ENCODE measurements at regions not wholly inside any gene's neighbourhood (a gene's known extent, or its start where the extent isn't known, plus 50 kb on each side); places are given as distances from the start of the nearest gene placed in this dataset.
"Not testable (repeated sequence)": the region's sequence is repeated elsewhere in the genome, so short reads cannot be mapped to it uniquely, and the experiment has no call there.

DNA sequence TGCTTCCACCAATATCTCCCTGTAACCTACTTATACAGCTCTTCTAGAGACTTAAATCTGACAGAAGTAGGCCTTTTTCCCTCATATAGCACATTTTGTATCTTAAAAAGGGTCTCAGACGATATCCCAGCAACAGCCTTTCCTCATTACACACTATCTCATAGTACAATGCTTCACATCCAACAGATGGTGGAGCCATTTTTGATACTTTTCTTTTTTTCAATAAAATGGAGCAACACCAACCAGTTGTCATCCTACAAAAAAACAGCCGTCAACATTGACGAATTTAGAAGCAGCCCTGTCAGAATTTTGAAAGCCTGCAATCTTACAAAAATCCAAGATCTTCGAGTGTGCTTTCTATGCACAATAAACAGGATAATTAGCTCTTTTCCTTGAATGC lies 145.9 kb upstream of the NEBL start:
- no peak for TF ChIP-seq POLR2A (IDR thresholded peaks at IDR 0.05)
- TF ChIP-seq, protein P1, sequence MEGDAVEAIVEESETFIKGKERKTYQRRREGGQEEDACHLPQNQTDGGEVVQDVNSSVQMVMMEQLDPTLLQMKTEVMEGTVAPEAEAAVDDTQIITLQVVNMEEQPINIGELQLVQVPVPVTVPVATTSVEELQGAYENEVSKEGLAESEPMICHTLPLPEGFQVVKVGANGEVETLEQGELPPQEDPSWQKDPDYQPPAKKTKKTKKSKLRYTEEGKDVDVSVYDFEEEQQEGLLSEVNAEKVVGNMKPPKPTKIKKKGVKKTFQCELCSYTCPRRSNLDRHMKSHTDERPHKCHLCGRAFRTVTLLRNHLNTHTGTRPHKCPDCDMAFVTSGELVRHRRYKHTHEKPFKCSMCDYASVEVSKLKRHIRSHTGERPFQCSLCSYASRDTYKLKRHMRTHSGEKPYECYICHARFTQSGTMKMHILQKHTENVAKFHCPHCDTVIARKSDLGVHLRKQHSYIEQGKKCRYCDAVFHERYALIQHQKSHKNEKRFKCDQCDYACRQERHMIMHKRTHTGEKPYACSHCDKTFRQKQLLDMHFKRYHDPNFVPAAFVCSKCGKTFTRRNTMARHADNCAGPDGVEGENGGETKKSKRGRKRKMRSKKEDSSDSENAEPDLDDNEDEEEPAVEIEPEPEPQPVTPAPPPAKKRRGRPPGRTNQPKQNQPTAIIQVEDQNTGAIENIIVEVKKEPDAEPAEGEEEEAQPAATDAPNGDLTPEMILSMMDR (IDR thresholded peaks at IDR 0.05) = no peak
- H3K4me3 ChIP-seq = no peak overlapping the region
- H3K4me1 ChIP-seq = no peaks in the 10 kb centered on the region
- no peak overlapping the region for H3K27ac ChIP-seq
- no peak for DNase-seq
- H3K36me3 ChIP-seq = no peaks in the 10 kb centered on the region
- H3K9me3 ChIP-seq = no peaks in the 10 kb centered on the region
- no peaks in the 10 kb centered on the region for H3K27me3 ChIP-seq

DNA sequence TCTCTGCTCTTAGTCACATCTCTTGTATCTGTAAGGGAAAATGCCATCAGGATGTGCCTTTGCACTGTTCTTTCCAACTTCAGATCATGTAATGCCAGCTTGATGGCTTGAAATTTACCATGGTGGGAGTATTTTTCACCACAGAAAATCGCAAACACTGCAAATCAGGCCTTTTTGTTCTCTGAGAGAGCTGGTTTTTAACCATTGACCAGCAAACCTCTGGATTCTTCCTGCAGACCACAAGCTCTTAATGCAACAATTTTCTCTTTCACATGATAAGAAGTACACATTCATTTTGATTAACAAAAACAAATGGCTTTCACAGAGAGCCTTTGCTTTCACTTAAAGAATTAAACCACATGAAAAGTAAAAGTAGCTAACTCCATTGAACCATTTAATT lies 145.4 kb upstream of the NEBL start:
- Histone ChIP-seq H3K36me3 (no peaks in the 10 kb centered on the region), H3K27me3 (no peaks in the 10 kb centered on the region), H3K4me1 (no peaks in the 10 kb centered on the region), H3K4me3 (no peak overlapping the region), H3K9me3 (no peaks in the 10 kb centered on the region), H3K27ac (no peak overlapping the region)
- no peak for DNase-seq
- TF ChIP-seq, protein P1 (IDR thresholded peaks at IDR 0.05) = no peak
- no peak for TF ChIP-seq POLR2A (IDR thresholded peaks at IDR 0.05)

DNA sequence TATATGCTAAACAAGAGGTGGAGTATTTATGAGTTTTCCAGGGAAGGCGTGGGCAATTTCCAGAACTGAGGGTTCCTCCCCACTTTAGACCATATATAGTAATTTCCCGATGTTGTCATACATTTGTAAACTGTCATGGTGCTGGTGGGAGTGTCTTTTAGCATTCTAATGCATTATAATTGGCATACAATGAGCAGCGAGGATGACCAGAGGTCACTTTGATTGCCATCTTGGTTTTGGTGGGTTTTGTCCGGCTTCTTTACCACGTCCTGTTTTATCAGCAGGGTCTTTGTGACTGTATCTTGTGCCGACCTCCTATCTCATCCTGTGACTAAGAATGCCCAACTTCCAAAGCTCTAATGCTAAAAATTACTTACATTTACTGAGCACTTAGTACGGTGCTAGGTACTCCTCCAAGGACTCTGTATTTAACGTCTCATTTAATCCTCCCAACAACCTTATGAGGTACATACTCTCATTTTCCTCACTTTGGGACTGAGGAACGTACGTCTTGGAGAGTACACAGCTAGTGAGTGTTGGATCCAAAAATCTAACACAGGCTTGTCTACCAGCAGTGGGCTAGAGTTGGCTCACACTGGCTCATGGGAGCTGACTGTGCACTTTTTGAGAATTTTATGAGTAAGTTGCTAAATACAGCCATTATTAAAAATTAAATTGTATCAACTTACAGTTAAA lies 144.8 kb upstream of the NEBL start:
- no peak for TF ChIP-seq POLR2A (IDR thresholded peaks at IDR 0.05)
- TF ChIP-seq, protein P1 (IDR thresholded peaks at IDR 0.05) = no peak
- H3K27me3 ChIP-seq = no peaks in the 10 kb centered on the region
- DNase-seq = no peak
- H3K4me1 ChIP-seq = no peaks in the 10 kb centered on the region
- H3K9me3 ChIP-seq = no peaks in the 10 kb centered on the region
- H3K27ac ChIP-seq = no peak overlapping the region
- no peak overlapping the region for H3K4me3 ChIP-seq
- H3K36me3 ChIP-seq = no peaks in the 10 kb centered on the region

DNA sequence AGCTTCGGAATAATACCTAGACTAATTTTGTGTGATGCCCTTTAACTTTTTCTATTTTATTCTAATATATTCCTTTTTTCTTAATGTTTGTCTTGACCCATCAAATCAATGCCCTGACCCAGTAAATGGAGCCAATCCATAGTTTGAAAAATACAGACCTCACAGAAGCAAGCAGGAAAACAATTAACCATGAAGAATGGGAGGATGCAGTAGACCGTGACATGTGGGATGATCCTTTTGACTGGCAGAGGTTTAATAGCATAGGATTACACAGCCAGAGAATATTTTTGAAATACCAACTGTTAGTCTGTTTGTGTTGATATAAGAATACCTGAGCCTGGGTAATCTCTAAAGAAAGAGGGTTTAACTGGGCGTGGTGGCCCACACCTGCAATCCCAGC lies 142.6 kb upstream of the NEBL start:
- no peaks in the 10 kb centered on the region for H3K4me1 ChIP-seq
- H3K27ac ChIP-seq = no peak overlapping the region
- no peaks in the 10 kb centered on the region for H3K36me3 ChIP-seq
- TF ChIP-seq, protein P1 (IDR thresholded peaks at IDR 0.05) = no peak
- no peak for TF ChIP-seq POLR2A (IDR thresholded peaks at IDR 0.05)
- H3K4me3 ChIP-seq = no peak overlapping the region
- H3K27me3 ChIP-seq = no peaks in the 10 kb centered on the region
- DNase-seq = no peak
- H3K9me3 ChIP-seq = no peaks in the 10 kb centered on the region

DNA sequence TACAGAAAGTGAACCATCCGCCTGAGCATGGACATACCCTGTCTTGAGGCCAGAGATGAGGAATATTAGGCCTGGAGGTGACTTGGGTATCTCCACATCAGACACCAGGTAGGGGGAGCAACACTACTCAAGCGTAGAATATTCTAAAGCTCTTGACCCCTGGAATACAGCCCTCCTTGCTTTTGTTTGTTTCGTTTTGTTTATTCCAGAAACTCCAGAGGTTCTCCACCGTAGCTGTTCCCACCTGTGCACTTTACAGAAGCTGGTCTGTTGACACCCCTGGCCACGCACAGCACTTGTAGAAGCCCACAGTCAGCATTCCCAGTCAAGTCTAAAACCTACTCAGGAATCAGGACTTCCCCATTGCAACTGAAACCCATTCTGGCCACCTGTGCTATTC lies 139.6 kb upstream of the NEBL start:
- Histone ChIP-seq H3K4me3 (no peak overlapping the region), H3K36me3 (no peaks in the 10 kb centered on the region), H3K27ac (no peak overlapping the region), H3K27me3 (no peaks in the 10 kb centered on the region), H3K4me1 (no peaks in the 10 kb centered on the region), H3K9me3 (no peaks in the 10 kb centered on the region)
- DNase-seq = no peak
- no peak for TF ChIP-seq POLR2A (IDR thresholded peaks at IDR 0.05)
- TF ChIP-seq, protein P1 (IDR thresholded peaks at IDR 0.05) = no peak

DNA sequence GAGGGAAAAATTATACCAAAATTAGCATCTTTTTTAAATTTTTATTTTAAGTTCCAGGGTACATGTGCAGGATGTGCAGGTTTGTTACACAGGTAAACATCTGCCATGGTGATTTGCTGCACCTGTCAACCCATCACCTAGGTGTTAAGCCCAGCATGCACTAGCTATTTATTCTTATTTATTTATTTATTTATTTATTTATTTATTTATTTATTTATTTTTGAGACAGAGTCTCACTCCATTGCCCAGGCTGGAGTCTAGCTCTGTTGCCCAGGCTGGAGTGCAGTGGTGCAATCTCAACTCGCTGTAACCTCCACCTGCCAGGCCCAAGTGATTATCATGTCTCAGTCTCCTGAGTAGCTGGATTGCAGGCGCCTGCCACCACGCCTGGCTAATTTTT lies 137.7 kb upstream of the NEBL start:
- H3K9me3 ChIP-seq, H3K36me3 ChIP-seq, H3K27me3 ChIP-seq, H3K4me1 ChIP-seq, H3K4me3 ChIP-seq, DNase-seq, H3K27ac ChIP-seq: not testable (repeated sequence)

Data from Peyer's patch (tissue), 4 donors.